OCI-LY1 (cell line): ENCODE measurements at regions not wholly inside any gene's neighbourhood (a gene's known extent, or its start where the extent isn't known, plus 50 kb on each side); places are given as distances from the start of the nearest gene placed in this dataset.

ENCODE experiments used
- H2AFZ ChIP-seq: fragments of 200-600 bp; sonication (generic), shearing (Covaris generic); 2 replicates; pipeline ENCODE4 v1.6.0; 2014; ENCODE audit warnings: antibody characterized with exemption, mild to moderate bottlenecking, low read length
- H3F3A ChIP-seq: fragments of 200-600 bp; sonication (generic), shearing (Covaris generic); 2 replicates; pipeline ENCODE4 v1.6.0; 2014; ENCODE audit warnings: mild to moderate bottlenecking, antibody characterized with exemption, low read length, moderate library complexity; ENCODE audit not compliant: insufficient read depth
- H3K27ac ChIP-seq: fragments of 200-600 bp; sonication (generic); 2 replicates; pipeline ENCODE4 v1.5.1; 2014; ENCODE audit warnings: low read length, mixed run types, mild to moderate bottlenecking, low read depth; ENCODE audit not compliant: poor library complexity, severe bottlenecking
- H3K27me3 ChIP-seq: fragments of 200-600 bp; sonication (generic); 2 replicates; pipeline ENCODE4 v1.6.0; 2014; ENCODE audit warnings: antibody characterized with exemption, mild to moderate bottlenecking, low read length, moderate library complexity; ENCODE audit not compliant: insufficient read depth
- H3K36me3 ChIP-seq: fragments of 200-600 bp; sonication (generic); 2 replicates; pipeline ENCODE4 v1.6.1; 2014; ENCODE audit warnings: mild to moderate bottlenecking, antibody characterized with exemption, low read length, moderate library complexity, mixed read lengths; ENCODE audit not compliant: insufficient read depth
- H3K4me1 ChIP-seq: fragments of 200-600 bp; sonication (generic); 2 replicates; pipeline ENCODE4 v1.5.1; 2014; ENCODE audit warnings: mild to moderate bottlenecking, low read length, moderate library complexity; ENCODE audit not compliant: insufficient read depth, severe bottlenecking
- H3K4me2 ChIP-seq: fragments of 200-600 bp; sonication (generic), shearing (Covaris generic); 2 replicates; pipeline ENCODE4 v1.6.1; 2014; ENCODE audit warnings: low read length
- H3K4me3 ChIP-seq: fragments of 200-600 bp; sonication (generic); 2 replicates; pipeline ENCODE4 v1.5.1; 2014; ENCODE audit warnings: low read length, low read depth, mild to moderate bottlenecking, mixed read lengths; ENCODE audit not compliant: poor library complexity, severe bottlenecking
- H3K79me2 ChIP-seq: fragments of 200-600 bp; shearing (Covaris generic); 2 replicates; pipeline ENCODE4 v1.6.1; 2016; ENCODE audit warnings: mixed run types, low read length, mixed read lengths; ENCODE audit not compliant: insufficient read depth
- H3K9ac ChIP-seq: fragments of 200-600 bp; sonication (generic), shearing (Covaris generic); 2 replicates; pipeline ENCODE4 v1.6.1; 2014; ENCODE audit warnings: mild to moderate bottlenecking, low read length, mixed read lengths
- H3K9me2 ChIP-seq: fragments of 200-600 bp; sonication (generic), shearing (Covaris generic); 2 replicates; pipeline ENCODE4 v1.6.1; 2014; ENCODE audit warnings: low read depth, mild to moderate bottlenecking, low read length, mixed read lengths
- H3K9me3 ChIP-seq: fragments of 200-600 bp; shearing (Covaris generic); 2 replicates; pipeline ENCODE4 v1.6.1; 2014; ENCODE audit warnings: low read length, mixed read lengths
- H4K20me1 ChIP-seq: fragments of 200-600 bp; sonication (generic), shearing (Covaris generic); 2 replicates; pipeline ENCODE4 v1.6.0; 2016; ENCODE audit warnings: mild to moderate bottlenecking, low read length; ENCODE audit not compliant: insufficient read depth
- CTCF ChIP-seq: fragments of 200-600 bp; sonication (generic), shearing (Covaris generic); IDR thresholded peaks from 2 replicates; pipeline ENCODE4 v1.5.1; 2017; ENCODE audit warnings: mild to moderate bottlenecking, antibody characterized with exemption, low read length, moderate library complexity, mixed read lengths
- EZH2 ChIP-seq: fragments of 200-600 bp; sonication (generic), shearing (Covaris generic); IDR thresholded peaks from 2 replicates; pipeline ENCODE4 v1.8.0; 2017; ENCODE audit warnings: borderline replicate concordance, mixed run types, mild to moderate bottlenecking, antibody characterized with exemption, low read length, moderate library complexity, mixed read lengths

GRCh38 chr12:111076199-111076598 is 155.8 kb upstream of the MYL2 start:
- no peaks in the 10 kb centered on the region for H3K9me3 ChIP-seq
- no peak overlapping the region for H3K4me3 ChIP-seq
- no peaks in the 10 kb centered on the region for H3K27me3 ChIP-seq
- H3K27ac ChIP-seq = no peak overlapping the region
- H3F3A ChIP-seq = no peaks in the 10 kb centered on the region
- H2AFZ ChIP-seq = no peak overlapping the region
- H3K36me3 ChIP-seq = no peaks in the 10 kb centered on the region
- no peaks in the 10 kb centered on the region for H3K4me1 ChIP-seq
- H4K20me1 ChIP-seq = no peaks in the 10 kb centered on the region
- no peaks in the 10 kb centered on the region for H3K79me2 ChIP-seq
- TF ChIP-seq EZH2 = no peak
- no peak for TF ChIP-seq CTCF
- H3K9me2 ChIP-seq = no peaks in the 10 kb centered on the region
- H3K4me2 ChIP-seq = no peak overlapping the region
- H3K9ac ChIP-seq = no peak overlapping the region

DNA sequence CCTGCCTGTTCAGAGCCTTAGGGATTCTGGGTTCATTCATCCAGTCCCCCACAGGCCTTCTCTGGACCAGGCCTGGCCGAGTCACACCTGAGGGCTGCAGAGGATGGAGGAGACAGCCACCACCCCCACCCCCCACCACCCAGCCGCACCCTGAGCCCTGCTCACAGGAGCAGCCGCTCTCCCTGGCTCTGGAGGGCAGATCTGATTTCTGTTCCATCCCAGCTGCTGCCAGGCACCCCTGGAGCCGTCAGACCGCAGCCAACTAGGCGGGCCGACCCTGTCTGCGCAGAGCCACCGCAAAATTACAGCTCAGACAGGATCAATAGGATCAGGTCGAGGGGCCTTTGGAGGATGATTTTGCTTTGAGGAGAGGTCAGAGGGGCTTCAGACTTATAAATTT is 154.6 kb upstream of the MYL2 start:
- H2AFZ ChIP-seq = no peak overlapping the region
- H3K9me2 ChIP-seq = no peaks in the 10 kb centered on the region
- H3F3A ChIP-seq = no peaks in the 10 kb centered on the region
- H3K79me2 ChIP-seq = no peaks in the 10 kb centered on the region
- no peak overlapping the region for H3K9ac ChIP-seq
- no peaks in the 10 kb centered on the region for H4K20me1 ChIP-seq
- H3K9me3 ChIP-seq = no peaks in the 10 kb centered on the region
- no peak overlapping the region for H3K4me2 ChIP-seq
- no peaks in the 10 kb centered on the region for H3K27me3 ChIP-seq
- H3K36me3 ChIP-seq = no peaks in the 10 kb centered on the region
- TF ChIP-seq CTCF = no peak
- no peak for TF ChIP-seq EZH2
- H3K4me1 ChIP-seq = no peaks in the 10 kb centered on the region
- no peak overlapping the region for H3K27ac ChIP-seq
- H3K4me3 ChIP-seq = no peak overlapping the region

GRCh38 chr12:111074559-111074958 is 154.2 kb upstream of the MYL2 start:
- Histone ChIP-seq H3K9me2 (no peaks in the 10 kb centered on the region), H3K27me3 (no peaks in the 10 kb centered on the region), H3K79me2 (no peaks in the 10 kb centered on the region), H3K9me3 (no peaks in the 10 kb centered on the region), H3K36me3 (no peaks in the 10 kb centered on the region), H3K9ac (no peak overlapping the region), H3K27ac (no peak overlapping the region), H4K20me1 (no peaks in the 10 kb centered on the region), H3K4me3 (no peak overlapping the region), H3K4me2 (no peak overlapping the region), H3F3A (no peaks in the 10 kb centered on the region), H2AFZ (no peak overlapping the region), H3K4me1 (no peaks in the 10 kb centered on the region)
- TF ChIP-seq CTCF (no peak), EZH2 (no peak)
